ENCODE measurements at regions not wholly inside any gene's neighbourhood (a gene's known extent, or its start where the extent isn't known, plus 50 kb on each side); places are given as distances from the start of the nearest gene placed in this dataset.

GRCh38 chr7:25731068-25731845, 420.7 kb upstream of the NFE2L3 start:
- CTCF ChIA-PET: no interaction called here
- Histone ChIP-seq H3K4me1 (ENCODE audit: control insufficient read depth in 2 of 2, insufficient read depth in 2 of 2, low read length in 2 of 2) (no peaks in the 10 kb centered on the region), H3K9ac (ENCODE audit: low read length) (no peak overlapping the region), H3K27ac (ENCODE audit: low read length in 2 of 2) (no peak overlapping the region), H2AFZ (ENCODE audit: insufficient read depth, low read depth, low read length, poor library complexity, severe bottlenecking) (no peak overlapping the region), H3K36me3 (replicated peaks in 1 of 2; ENCODE audit: control extremely low read depth in 1 of 2, control insufficient read depth in 1 of 2, extremely low read depth in 1 of 2, insufficient read depth in 2 of 2, low read length in 1 of 2) (no peaks in the 10 kb centered on the region), H3K4me2 (replicated peaks; ENCODE audit: low read depth, low read length, poor library complexity, severe bottlenecking) (no peak overlapping the region), H3K9me3 (ENCODE audit: control extremely low read depth in 1 of 3, control insufficient read depth in 2 of 3, insufficient read depth in 1 of 3, low read length in 2 of 3) (peaks cover 0 to 5% (median 0%) of the 10 kb centered on the region in 3 donors), H3K27me3 (replicated peaks in 1 of 4; ENCODE audit: control extremely low read depth in 1 of 4, control insufficient read depth in 3 of 4, insufficient read depth in 4 of 4, low read length in 3 of 4) (peaks cover 0 to 10% (median 5%) of the 10 kb centered on the region in 4 experiments), H3K79me2 (ENCODE audit: control insufficient read depth, insufficient read depth, low read length) (no peaks in the 10 kb centered on the region), H4K20me1 (ENCODE audit: control insufficient read depth, insufficient read depth, low read length, poor library complexity, severe bottlenecking) (no peaks in the 10 kb centered on the region), H3K4me3 (ENCODE audit: control extremely low read depth in 1 of 5, extremely low read depth in 1 of 5, insufficient read depth in 1 of 5, low read depth in 2 of 5, low read length in 4 of 5) (no peak overlapping the region)
- POLR2A ChIA-PET: no interaction called here
- Mint-ChIP-seq H3K27ac (no peak overlapping the region), H3K27me3 (peaks cover 24% of the 10 kb centered on the region), H3K4me3 (no peak overlapping the region), H3K4me1 (no peaks in the 10 kb centered on the region), H3K9me3 (ENCODE audit: insufficient read depth) (no peaks in the 10 kb centered on the region)
- WGBS (ENCODE audit: insufficient coverage): 63% methylated on average over 5 of the region's 8 CpGs
- ATAC-seq (ENCODE audit: low read depth) (no peak), DNase-seq (no peak)
- intact Hi-C loops (cut with micrococcal nuclease): no loop called here
- TF ChIP-seq CTCF (IDR thresholded peaks at IDR 0.05) (no peak), EZH2 (IDR thresholded peaks at IDR 0.05; ENCODE audit: borderline replicate concordance, insufficient read depth, low read depth, low read length, poor library complexity, severe bottlenecking) (no peak)

GRCh38 chr7:25731846-25732245, 420.2 kb upstream of the NFE2L3 start:
- ATAC-seq (ENCODE audit: low read depth) (no peak), DNase-seq (no peak)
- WGBS (ENCODE audit: insufficient coverage): no CpG with 5 or more reads among the region's 3 CpGs
- Mint-ChIP-seq H3K27me3 (peaks cover 28% of the 10 kb centered on the region), H3K4me3 (no peak overlapping the region), H3K4me1 (no peaks in the 10 kb centered on the region), H3K9me3 (ENCODE audit: insufficient read depth) (no peaks in the 10 kb centered on the region), H3K27ac (no peak overlapping the region)
- H3K27ac ChIP-seq (ENCODE audit: low read length in 2 of 2): no peak overlapping the region
- H3K9me3 ChIP-seq (ENCODE audit: control extremely low read depth in 1 of 3, control insufficient read depth in 2 of 3, insufficient read depth in 1 of 3, low read length in 2 of 3): peaks cover 0 to 5% (median 0%) of the 10 kb centered on the region in 3 donors
- no peaks in the 10 kb centered on the region for H3K4me1 ChIP-seq (ENCODE audit: control insufficient read depth in 2 of 2, insufficient read depth in 2 of 2, low read length in 2 of 2)
- H3K4me3 ChIP-seq (ENCODE audit: control extremely low read depth in 1 of 5, extremely low read depth in 1 of 5, insufficient read depth in 1 of 5, low read depth in 2 of 5, low read length in 4 of 5): no peak overlapping the region
- no peaks in the 10 kb centered on the region for H4K20me1 ChIP-seq (ENCODE audit: control insufficient read depth, insufficient read depth, low read length, poor library complexity, severe bottlenecking)
- peaks cover 0 to 11% (median 5%) of the 10 kb centered on the region in 4 experiments for H3K27me3 ChIP-seq (replicated peaks in 1 of 4; ENCODE audit: control extremely low read depth in 1 of 4, control insufficient read depth in 3 of 4, insufficient read depth in 4 of 4, low read length in 3 of 4)
- no peak overlapping the region for H2AFZ ChIP-seq (ENCODE audit: insufficient read depth, low read depth, low read length, poor library complexity, severe bottlenecking)
- intact Hi-C loops (cut with micrococcal nuclease): no loop called here
- POLR2A ChIA-PET: no interaction called here
- no peaks in the 10 kb centered on the region for H3K36me3 ChIP-seq (replicated peaks in 1 of 2; ENCODE audit: control extremely low read depth in 1 of 2, control insufficient read depth in 1 of 2, extremely low read depth in 1 of 2, insufficient read depth in 2 of 2, low read length in 1 of 2)
- TF ChIP-seq EZH2 (IDR thresholded peaks at IDR 0.05; ENCODE audit: borderline replicate concordance, insufficient read depth, low read depth, low read length, poor library complexity, severe bottlenecking) (no peak), CTCF (IDR thresholded peaks at IDR 0.05) (no peak)
- no peaks in the 10 kb centered on the region for H3K79me2 ChIP-seq (ENCODE audit: control insufficient read depth, insufficient read depth, low read length)
- CTCF ChIA-PET: no interaction called here
- H3K9ac ChIP-seq (ENCODE audit: low read length): no peak overlapping the region
- no peak overlapping the region for H3K4me2 ChIP-seq (replicated peaks; ENCODE audit: low read depth, low read length, poor library complexity, severe bottlenecking)
